NCI-H460 (cell line): ENCODE measurements at regions not wholly inside any gene's neighbourhood (a gene's known extent, or its start where the extent isn't known, plus 50 kb on each side); places are given as distances from the start of the nearest gene placed in this dataset.

Experiments
- DNase-seq: peaks from one replicate; pipeline ENCODE4 v3.0.0-alpha.2; 2016; ENCODE audit warnings: low read depth; ENCODE audit errors: extremely low read depth

GRCh38 chr9:1200847-1201251 lies 150.7 kb downstream of the DMRT2 start:
- DNase-seq: no peak

- no peak for DNase-seq
Observed at GRCh38 chr9:1201262-1201661, 151.1 kb downstream of the DMRT2 start.

GRCh38 chr9:1201901-1202300 lies 151.7 kb downstream of the DMRT2 start:
- no peak for DNase-seq

- DNase-seq: no peak
Observed at GRCh38 chr9:1202512-1203280, 152.5 kb downstream of the DMRT2 start.

- no peak for DNase-seq
Observed at GRCh38 chr9:1207686-1208085, 157.5 kb downstream of the DMRT2 start.

GRCh38 chr9:1208157-1208556 lies 158.0 kb downstream of the DMRT2 start:
- no peak for DNase-seq

- no peak for DNase-seq
Observed at GRCh38 chr9:1210954-1211353, 160.8 kb downstream of the DMRT2 start.

- DNase-seq: no peak
Observed at GRCh38 chr9:1216532-1216931, 166.4 kb downstream of the DMRT2 start.

GRCh38 chr9:1217076-1217475 lies 166.9 kb downstream of the DMRT2 start:
- no peak for DNase-seq

GRCh38 chr9:1219284-1219683 lies 169.1 kb downstream of the DMRT2 start:
- DNase-seq: no peak

- no peak for DNase-seq
Observed at GRCh38 chr9:1221298-1221697, 171.1 kb downstream of the DMRT2 start.

GRCh38 chr9:1222511-1222910 lies 172.4 kb downstream of the DMRT2 start:
- DNase-seq: no peak

GRCh38 chr9:1231998-1232919 lies 182.1 kb downstream of the DMRT2 start:
- DNase-seq: peak; percentile 8

- DNase-seq: no peak
Observed at GRCh38 chr9:1233568-1233967, 183.4 kb downstream of the DMRT2 start.

GRCh38 chr9:1235650-1236049 lies 185.5 kb downstream of the DMRT2 start:
- DNase-seq: no peak

- no peak for DNase-seq
Observed at GRCh38 chr9:1236061-1236460, 185.9 kb downstream of the DMRT2 start.

GRCh38 chr9:1238407-1238806 lies 188.2 kb downstream of the DMRT2 start:
- DNase-seq: no peak

GRCh38 chr9:1248743-1249142 lies 198.6 kb downstream of the DMRT2 start:
- no peak for DNase-seq

- no peak for DNase-seq
Observed at GRCh38 chr9:1253064-1253979, 203.2 kb downstream of the DMRT2 start.

- no peak for DNase-seq
Observed at GRCh38 chr9:1254071-1254470, 203.9 kb downstream of the DMRT2 start.

- no peak for DNase-seq
Observed at GRCh38 chr9:1256178-1256577, 206.0 kb downstream of the DMRT2 start.
